ENCODE measurements at regions not wholly inside any gene's neighbourhood (a gene's known extent, or its start where the extent isn't known, plus 50 kb on each side); places are given as distances from the start of the nearest gene placed in this dataset.

DNA sequence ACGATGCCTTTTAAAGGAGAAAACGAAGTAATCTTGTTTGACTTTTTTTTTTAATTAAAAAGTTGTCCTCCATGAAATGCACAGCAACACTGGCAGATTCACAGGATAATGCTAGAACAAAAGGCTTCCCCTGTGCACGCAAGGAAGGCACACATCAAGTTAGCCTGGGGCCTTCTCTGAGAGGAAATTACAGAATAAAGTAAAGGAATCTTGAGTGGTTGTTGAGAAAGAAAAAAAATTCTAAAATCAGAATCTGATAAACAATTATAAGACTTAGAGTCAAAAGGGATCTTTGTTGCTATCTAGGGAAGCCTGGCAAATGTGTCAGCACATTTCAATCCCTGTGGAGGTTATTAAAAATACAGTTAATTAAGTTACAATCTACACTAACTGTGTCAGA, 946.0 kb downstream of the IGSF11 start (continued):
- TF ChIP-seq ATF2 (IDR thresholded peaks at IDR 0.05; ENCODE audit: low read length) (no peak), FOSL1 (IDR thresholded peaks at IDR 0.05; ENCODE audit: insufficient read depth, low read depth, low read length) (no peak), NANOG (IDR thresholded peaks at IDR 0.05; ENCODE audit: insufficient read depth, low read depth, low read length, poor library complexity, severe bottlenecking) (no peak), RFX5 (IDR thresholded peaks at IDR 0.05; ENCODE audit: borderline replicate concordance, low read depth, low read length) (no peak), CREB1 (IDR thresholded peaks at IDR 0.05) (no peak), HDAC2 (IDR thresholded peaks at IDR 0.05; ENCODE audit: borderline replicate concordance in 1 of 2, low read depth in 2 of 2, low read length in 2 of 2) (no peak)
